OCI-LY7 (cell line): ENCODE measurements at regions not wholly inside any gene's neighbourhood (a gene's known extent, or its start where the extent isn't known, plus 50 kb on each side); places are given as distances from the start of the nearest gene placed in this dataset.

ENCODE experiments used
- EZH2phosphoT487 ChIP-seq: fragments of 200-600 bp; sonication (generic); IDR thresholded peaks from 2 replicates; pipeline ENCODE4 v1.6.1; 2018; ENCODE audit warnings: low read depth, borderline replicate concordance, mild to moderate bottlenecking, mixed run types, antibody characterized with exemption, low read length, moderate library complexity, mixed read lengths
- TF ChIP-seq, protein P1 (sequence below): fragments of 200-600 bp; sonication (generic); conservative IDR thresholded peaks from 2 replicates; pipeline ENCODE4 v1.5.1; 2014; ENCODE audit warnings: mild to moderate bottlenecking, antibody characterized with exemption, low read length, moderate library complexity, mixed read lengths

DNA sequence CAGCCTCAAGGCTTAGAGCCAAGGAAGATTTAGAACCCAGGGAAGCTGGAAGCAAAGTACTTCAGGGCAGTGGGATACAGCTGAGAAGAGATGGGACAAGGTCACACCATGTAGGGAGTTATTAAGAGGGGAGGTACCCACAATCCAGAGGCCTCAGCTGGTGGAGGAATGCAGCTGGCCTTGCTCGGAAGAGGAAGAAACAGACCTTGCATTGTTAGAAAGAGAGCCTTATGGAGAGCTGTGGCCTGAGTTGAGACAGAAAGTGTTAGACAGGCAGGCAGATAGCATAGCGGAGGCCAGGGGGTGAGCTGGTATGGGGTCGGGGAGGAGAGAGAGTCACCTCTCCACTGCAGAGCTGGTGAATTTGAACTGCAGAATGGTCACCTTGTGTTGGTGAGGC, 173.1 kb downstream of the JCAD start:
- TF ChIP-seq, protein P1, sequence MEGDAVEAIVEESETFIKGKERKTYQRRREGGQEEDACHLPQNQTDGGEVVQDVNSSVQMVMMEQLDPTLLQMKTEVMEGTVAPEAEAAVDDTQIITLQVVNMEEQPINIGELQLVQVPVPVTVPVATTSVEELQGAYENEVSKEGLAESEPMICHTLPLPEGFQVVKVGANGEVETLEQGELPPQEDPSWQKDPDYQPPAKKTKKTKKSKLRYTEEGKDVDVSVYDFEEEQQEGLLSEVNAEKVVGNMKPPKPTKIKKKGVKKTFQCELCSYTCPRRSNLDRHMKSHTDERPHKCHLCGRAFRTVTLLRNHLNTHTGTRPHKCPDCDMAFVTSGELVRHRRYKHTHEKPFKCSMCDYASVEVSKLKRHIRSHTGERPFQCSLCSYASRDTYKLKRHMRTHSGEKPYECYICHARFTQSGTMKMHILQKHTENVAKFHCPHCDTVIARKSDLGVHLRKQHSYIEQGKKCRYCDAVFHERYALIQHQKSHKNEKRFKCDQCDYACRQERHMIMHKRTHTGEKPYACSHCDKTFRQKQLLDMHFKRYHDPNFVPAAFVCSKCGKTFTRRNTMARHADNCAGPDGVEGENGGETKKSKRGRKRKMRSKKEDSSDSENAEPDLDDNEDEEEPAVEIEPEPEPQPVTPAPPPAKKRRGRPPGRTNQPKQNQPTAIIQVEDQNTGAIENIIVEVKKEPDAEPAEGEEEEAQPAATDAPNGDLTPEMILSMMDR: no peak
- TF ChIP-seq EZH2phosphoT487: no peak
